PC-9 (cell line): ENCODE measurements at regions not wholly inside any gene's neighbourhood (a gene's known extent, or its start where the extent isn't known, plus 50 kb on each side); places are given as distances from the start of the nearest gene placed in this dataset.

Experiments
- CTCF ChIP-seq: fragments of 200-600 bp; sonication (generic); conservative IDR thresholded peaks from 2 replicates; pipeline ENCODE4 v1.6.1; 2017; ENCODE audit warnings: mixed run types, antibody characterized with exemption, mild to moderate bottlenecking, moderate library complexity
- EZH2 ChIP-seq: fragments of 200-600 bp; sonication (generic); IDR thresholded peaks from 2 replicates; pipeline ENCODE4 v1.8.0; 2017; ENCODE audit warnings: antibody characterized with exemption, low read depth

- TF ChIP-seq CTCF, result no peak
- TF ChIP-seq EZH2, result no peak
These were observed 312.2 kb upstream of the SLC14A2 start for GRCh38 chr18:45303026-45303425.
